ENCODE measurements at regions not wholly inside any gene's neighbourhood (a gene's known extent, or its start where the extent isn't known, plus 50 kb on each side); places are given as distances from the start of the nearest gene placed in this dataset.
A peak's percentile ranks its signal among the peaks of the same experiment; 100 is the strongest.

DNA sequence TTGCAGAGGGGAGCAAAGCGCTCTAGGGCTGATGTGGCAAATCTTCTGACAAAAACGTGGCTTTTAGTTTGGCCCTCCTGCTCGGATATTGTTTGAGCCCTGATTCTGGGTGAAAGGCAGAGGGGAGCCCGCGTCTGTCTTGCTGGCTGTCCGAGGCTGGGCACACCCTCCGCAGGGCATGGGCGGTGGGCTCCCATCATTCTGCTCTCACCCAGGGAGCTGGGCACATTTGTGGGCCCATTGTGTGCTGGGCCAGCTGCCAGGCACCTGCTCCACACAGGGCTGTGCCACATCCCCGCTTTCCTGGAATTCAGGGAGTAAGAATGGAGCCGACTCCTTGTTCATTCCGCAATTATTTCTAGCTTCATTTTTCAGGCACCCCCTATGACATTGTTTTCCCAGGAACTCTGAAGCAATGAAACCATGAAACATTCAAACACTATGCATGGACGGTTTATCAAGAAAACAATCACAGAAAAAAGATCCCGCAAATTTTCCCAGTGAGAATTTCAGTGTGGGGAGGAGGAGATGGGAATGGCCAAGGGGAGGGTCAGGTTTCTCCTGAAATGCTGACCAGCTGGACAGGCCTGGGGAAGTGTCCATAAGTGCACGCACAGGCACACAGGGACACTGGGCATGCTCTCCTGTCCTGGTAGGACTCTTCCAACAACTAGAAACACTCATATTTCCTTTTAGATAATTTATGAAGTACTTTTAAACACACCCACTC lies 341.1 kb downstream of the CXCL12 start:
- WGBS, 2 donors: 79 to 85% methylated on average over 13 to 14 of the region's 14 CpGs
- H3K27ac ChIP-seq: peak overlapping the region in 1 of 4 donors; percentile 8
- TF ChIP-seq POLR2A (IDR thresholded peaks at IDR 0.05) (no peak), EP300 (IDR thresholded peaks at IDR 0.05) (no peak)
- TF ChIP-seq, protein P1, sequence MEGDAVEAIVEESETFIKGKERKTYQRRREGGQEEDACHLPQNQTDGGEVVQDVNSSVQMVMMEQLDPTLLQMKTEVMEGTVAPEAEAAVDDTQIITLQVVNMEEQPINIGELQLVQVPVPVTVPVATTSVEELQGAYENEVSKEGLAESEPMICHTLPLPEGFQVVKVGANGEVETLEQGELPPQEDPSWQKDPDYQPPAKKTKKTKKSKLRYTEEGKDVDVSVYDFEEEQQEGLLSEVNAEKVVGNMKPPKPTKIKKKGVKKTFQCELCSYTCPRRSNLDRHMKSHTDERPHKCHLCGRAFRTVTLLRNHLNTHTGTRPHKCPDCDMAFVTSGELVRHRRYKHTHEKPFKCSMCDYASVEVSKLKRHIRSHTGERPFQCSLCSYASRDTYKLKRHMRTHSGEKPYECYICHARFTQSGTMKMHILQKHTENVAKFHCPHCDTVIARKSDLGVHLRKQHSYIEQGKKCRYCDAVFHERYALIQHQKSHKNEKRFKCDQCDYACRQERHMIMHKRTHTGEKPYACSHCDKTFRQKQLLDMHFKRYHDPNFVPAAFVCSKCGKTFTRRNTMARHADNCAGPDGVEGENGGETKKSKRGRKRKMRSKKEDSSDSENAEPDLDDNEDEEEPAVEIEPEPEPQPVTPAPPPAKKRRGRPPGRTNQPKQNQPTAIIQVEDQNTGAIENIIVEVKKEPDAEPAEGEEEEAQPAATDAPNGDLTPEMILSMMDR (IDR thresholded peaks at IDR 0.05): no peak
- H3K9me3 ChIP-seq: peaks cover 0 to 5% (median 0%) of the 10 kb centered on the region in 4 donors
- H3K4me3 ChIP-seq: no peak overlapping the region
- no peaks in the 10 kb centered on the region for H3K36me3 ChIP-seq
- no peaks in the 10 kb centered on the region for H3K27me3 ChIP-seq
- DNase-seq (ENCODE audit: low spot score in 2 of 2): no peak
- peaks cover 0 to 40% (median 6%) of the 10 kb centered on the region in 4 donors for H3K4me1 ChIP-seq

DNA sequence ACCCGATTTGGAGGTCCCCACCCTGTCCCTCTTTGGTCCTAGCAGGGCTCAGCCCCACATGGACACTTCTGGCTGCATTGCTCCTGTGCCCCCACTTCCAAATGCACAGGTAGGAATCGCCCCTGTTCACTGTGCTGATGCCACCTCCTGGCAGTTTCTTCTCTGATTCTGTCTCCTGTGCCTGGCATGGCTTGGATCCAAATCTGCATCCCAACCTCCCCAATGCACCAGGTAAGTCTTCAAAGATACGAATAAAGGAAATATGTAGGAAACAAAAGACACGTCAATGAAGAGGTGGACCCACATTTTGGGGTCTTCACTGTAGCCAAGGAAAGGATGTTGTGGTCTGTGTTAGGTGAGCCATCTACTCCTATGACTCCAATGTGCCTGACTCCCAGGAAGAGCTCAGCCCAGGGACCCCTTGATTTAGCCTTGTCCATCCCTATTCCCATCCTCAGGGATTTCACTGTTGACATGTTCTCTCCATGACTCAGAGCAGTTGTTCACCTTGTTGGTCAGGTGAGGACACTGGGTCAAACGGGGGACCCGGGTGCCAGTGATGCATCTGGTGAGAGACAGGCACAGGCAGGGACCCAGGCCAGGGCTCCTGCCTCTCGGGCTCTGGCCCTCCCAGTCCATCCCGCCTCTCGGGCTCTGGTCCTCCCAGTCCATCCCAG lies 341.8 kb downstream of the CXCL12 start:
- H3K4me1 ChIP-seq: peaks cover 0 to 40% (median 6%) of the 10 kb centered on the region in 4 donors
- peak overlapping the region in 1 of 4 donors; percentile 8 for H3K27ac ChIP-seq
- H3K9me3 ChIP-seq: peaks cover 0 to 5% (median 0%) of the 10 kb centered on the region in 4 donors
- H3K36me3 ChIP-seq: no peaks in the 10 kb centered on the region
- TF ChIP-seq POLR2A (IDR thresholded peaks at IDR 0.05) (no peak), EP300 (IDR thresholded peaks at IDR 0.05) (no peak)
- TF ChIP-seq, protein P1 (IDR thresholded peaks at IDR 0.05): no peak
- no peaks in the 10 kb centered on the region for H3K27me3 ChIP-seq
- no peak for DNase-seq (ENCODE audit: low spot score in 2 of 2)
- whole genome bisulfite sequencing, 2 donors: 75 to 95% methylated on average over 7 to 9 of the region's 9 CpGs
- no peak overlapping the region for H3K4me3 ChIP-seq

DNA sequence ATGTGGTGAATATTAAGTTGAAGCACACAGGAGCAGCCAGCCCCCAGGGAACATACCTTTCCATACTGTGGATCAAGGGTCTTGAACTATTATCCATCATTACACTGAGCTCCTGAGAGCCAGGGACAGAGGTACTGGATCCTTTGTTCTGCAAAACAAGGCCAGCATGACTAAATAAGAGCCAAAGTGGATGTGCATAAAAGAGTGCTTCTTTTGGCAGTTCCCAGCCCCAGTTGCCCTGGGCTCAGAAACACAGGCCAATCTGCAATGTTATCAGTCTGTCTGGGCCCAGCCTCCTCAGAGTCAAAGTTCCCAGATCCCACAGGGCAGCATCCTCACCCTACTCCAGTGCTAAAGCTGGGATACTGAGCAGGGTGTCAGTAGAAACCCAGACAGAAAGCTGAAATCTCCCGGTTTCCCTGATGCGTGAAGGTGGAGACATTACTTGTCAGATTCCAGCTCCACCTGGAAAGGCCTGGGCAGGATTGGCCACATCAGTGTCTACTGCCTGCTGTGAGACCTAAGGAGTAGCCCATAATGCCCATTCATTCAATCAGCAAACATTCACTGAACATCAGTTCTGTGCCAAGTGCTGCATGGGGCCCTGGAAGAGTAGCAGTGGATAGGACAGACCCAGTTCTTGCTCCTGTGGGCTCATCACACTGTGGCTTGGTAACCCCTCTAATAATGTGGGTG lies 342.7 kb downstream of the CXCL12 start:
- peaks cover 0 to 5% (median 0%) of the 10 kb centered on the region in 4 donors for H3K9me3 ChIP-seq
- H3K4me1 ChIP-seq: peaks cover 0 to 37% (median 6%) of the 10 kb centered on the region in 4 donors
- no peak overlapping the region for H3K4me3 ChIP-seq
- WGBS, 2 donors: 88 to 100% methylated on average over 2 of the region's 2 CpGs
- no peaks in the 10 kb centered on the region for H3K27me3 ChIP-seq
- no peaks in the 10 kb centered on the region for H3K36me3 ChIP-seq
- DNase-seq (ENCODE audit: low spot score in 2 of 2): no peak
- TF ChIP-seq, protein P1 (IDR thresholded peaks at IDR 0.05): no peak
- TF ChIP-seq EP300 (IDR thresholded peaks at IDR 0.05): no peak
- TF ChIP-seq POLR2A (IDR thresholded peaks at IDR 0.05): no peak
- H3K27ac ChIP-seq: no peak overlapping the region

DNA sequence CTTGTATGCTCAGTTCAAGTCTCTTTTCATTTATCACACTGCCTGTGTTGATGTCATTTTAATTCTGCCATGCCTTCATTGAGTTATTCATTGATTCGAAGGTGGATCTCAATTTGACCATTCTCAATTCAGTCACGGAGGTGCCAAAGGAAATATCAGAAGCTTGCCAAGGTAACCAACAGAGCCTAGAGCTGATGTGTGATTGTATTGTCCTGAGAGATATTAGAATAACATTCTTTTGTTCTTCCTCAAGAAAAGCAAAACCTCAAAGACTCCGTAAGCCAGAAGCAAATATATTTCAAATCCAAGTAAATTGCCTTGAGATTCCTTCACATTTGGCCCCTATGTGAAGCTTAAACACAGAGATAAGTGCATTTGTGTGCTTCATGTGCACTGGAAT lies 345.3 kb downstream of the CXCL12 start:
- DNase-seq (ENCODE audit: low spot score in 2 of 2): no peak
- H3K9me3 ChIP-seq: peaks cover 0 to 5% (median 0%) of the 10 kb centered on the region in 4 donors
- TF ChIP-seq EP300 (IDR thresholded peaks at IDR 0.05) (no peak), POLR2A (IDR thresholded peaks at IDR 0.05) (no peak)
- no peak overlapping the region for H3K4me3 ChIP-seq
- no peaks in the 10 kb centered on the region for H3K36me3 ChIP-seq
- no peak overlapping the region for H3K27ac ChIP-seq
- WGBS, 2 donors: 48 to 50% methylated on average over 3 of the region's 3 CpGs
- H3K4me1 ChIP-seq: peaks cover 0 to 13% (median 0%) of the 10 kb centered on the region in 4 donors
- H3K27me3 ChIP-seq: no peaks in the 10 kb centered on the region

DNA sequence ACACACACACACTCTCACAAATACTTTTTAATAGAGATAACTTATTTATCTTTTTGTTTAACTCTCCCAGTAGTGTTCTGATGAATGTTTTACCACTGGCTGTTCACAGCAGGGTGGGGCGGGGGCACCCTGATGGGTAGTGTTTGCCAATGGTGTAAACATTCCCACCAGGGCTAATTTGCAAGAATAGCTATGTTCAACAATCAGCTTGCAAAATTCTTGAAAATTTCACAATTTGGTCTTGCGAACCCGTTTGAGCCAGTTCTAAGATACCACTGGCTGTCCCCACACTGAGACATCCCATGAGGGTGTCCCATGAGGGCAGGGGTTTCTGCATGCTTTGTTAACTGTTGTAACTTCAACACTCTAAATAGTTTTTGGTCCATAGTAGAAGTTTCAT lies 348.5 kb downstream of the CXCL12 start:
- Histone ChIP-seq H3K9me3 (peaks cover 0 to 5% (median 0%) of the 10 kb centered on the region in 4 donors), H3K27ac (no peak overlapping the region), H3K4me3 (no peak overlapping the region), H3K36me3 (no peaks in the 10 kb centered on the region), H3K27me3 (no peaks in the 10 kb centered on the region), H3K4me1 (peaks cover 0 to 13% (median 0%) of the 10 kb centered on the region in 4 donors)
- TF ChIP-seq POLR2A (IDR thresholded peaks at IDR 0.05) (no peak), EP300 (IDR thresholded peaks at IDR 0.05) (no peak)
- TF ChIP-seq, protein P1 (IDR thresholded peaks at IDR 0.05): no peak
- WGBS, 2 donors: 88 to 92% methylated on average over 3 of the region's 3 CpGs
- DNase-seq (ENCODE audit: low spot score in 2 of 2): no peak

Measured in tibial nerve (tissue), 4 donors.